Ishikawa (cell line): ENCODE measurements at regions not wholly inside any gene's neighbourhood (a gene's known extent, or its start where the extent isn't known, plus 50 kb on each side); places are given as distances from the start of the nearest gene placed in this dataset.

Experiments
- CEBPB ChIP-seq: IDR thresholded peaks from 2 replicates; pipeline ENCODE4 v1.6.1; 2012
- CREB1 ChIP-seq: IDR thresholded peaks from 2 replicates; pipeline ENCODE4 v1.6.1; 2012; ENCODE audit warnings: low read depth
- EGR1 ChIP-seq: IDR thresholded peaks from 2 replicates; pipeline ENCODE4 v1.6.1; 2012
- EP300 ChIP-seq: IDR thresholded peaks from 2 replicates; pipeline ENCODE4 v1.6.1; 2012; ENCODE audit warnings: borderline replicate concordance
- FOXM1 ChIP-seq: IDR thresholded peaks from 2 replicates; pipeline ENCODE4 v1.6.1; 2012; ENCODE audit warnings: low read depth, borderline replicate concordance
- NFIC ChIP-seq: IDR thresholded peaks from 2 replicates; pipeline ENCODE4 v1.6.1; 2012
- RAD21 ChIP-seq: IDR thresholded peaks from 2 replicates; pipeline ENCODE4 v1.6.1; 2012; ENCODE audit warnings: low read depth
- TAF1 ChIP-seq: IDR thresholded peaks from 2 replicates; pipeline ENCODE4 v1.6.1; 2012; ENCODE audit warnings: low read depth, mild to moderate bottlenecking
- TCF12 ChIP-seq: IDR thresholded peaks from 2 replicates; pipeline ENCODE4 v1.6.1; 2012; ENCODE audit warnings: low read depth
- TEAD4 ChIP-seq: IDR thresholded peaks from 2 replicates; pipeline ENCODE4 v1.6.1; 2012
- YY1 ChIP-seq: IDR thresholded peaks from 2 replicates; pipeline ENCODE4 v1.6.1; 2012; ENCODE audit warnings: low read depth
- ZBTB7A ChIP-seq: IDR thresholded peaks from 2 replicates; pipeline ENCODE4 v1.6.1; 2012; ENCODE audit warnings: low read depth
- TF ChIP-seq, protein P1 (sequence below): IDR thresholded peaks from 2 replicates; pipeline ENCODE4 v1.6.1; 2012
- TF ChIP-seq, protein P2 (sequence below): IDR thresholded peaks from 2 replicates; pipeline ENCODE4 v1.6.1; 2012; ENCODE audit warnings: low read depth, mild to moderate bottlenecking
- TF ChIP-seq, protein P3 (sequence below): IDR thresholded peaks from 2 replicates; pipeline ENCODE4 v1.6.1; 2012

DNA sequence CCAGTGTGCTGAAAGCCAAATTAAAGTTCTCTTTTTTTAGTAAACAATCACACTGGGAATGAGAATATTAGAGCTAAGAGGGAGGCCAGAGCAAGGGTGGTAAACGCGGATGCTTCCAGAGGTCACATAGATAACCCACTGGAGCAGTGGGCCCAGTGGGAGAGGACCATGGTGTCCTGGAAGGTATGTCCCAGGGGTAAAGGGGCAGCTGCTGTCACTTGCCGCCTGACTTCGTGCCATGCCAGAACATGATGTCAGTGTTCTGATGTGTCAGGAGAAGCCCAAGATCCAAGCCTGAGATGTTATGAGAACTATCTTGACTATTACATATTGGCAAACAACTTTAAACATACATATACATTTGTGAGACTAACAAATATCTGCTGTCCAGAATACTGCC is 211.9 kb upstream of the IL12A start:
- no peak for TF ChIP-seq YY1
- no peak for TF ChIP-seq EGR1
- no peak for TF ChIP-seq EP300
- no peak for TF ChIP-seq TAF1
- no peak for TF ChIP-seq TCF12
- TF ChIP-seq, protein P1, sequence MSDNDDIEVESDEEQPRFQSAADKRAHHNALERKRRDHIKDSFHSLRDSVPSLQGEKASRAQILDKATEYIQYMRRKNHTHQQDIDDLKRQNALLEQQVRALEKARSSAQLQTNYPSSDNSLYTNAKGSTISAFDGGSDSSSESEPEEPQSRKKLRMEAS = no peak
- TF ChIP-seq, protein P2, sequence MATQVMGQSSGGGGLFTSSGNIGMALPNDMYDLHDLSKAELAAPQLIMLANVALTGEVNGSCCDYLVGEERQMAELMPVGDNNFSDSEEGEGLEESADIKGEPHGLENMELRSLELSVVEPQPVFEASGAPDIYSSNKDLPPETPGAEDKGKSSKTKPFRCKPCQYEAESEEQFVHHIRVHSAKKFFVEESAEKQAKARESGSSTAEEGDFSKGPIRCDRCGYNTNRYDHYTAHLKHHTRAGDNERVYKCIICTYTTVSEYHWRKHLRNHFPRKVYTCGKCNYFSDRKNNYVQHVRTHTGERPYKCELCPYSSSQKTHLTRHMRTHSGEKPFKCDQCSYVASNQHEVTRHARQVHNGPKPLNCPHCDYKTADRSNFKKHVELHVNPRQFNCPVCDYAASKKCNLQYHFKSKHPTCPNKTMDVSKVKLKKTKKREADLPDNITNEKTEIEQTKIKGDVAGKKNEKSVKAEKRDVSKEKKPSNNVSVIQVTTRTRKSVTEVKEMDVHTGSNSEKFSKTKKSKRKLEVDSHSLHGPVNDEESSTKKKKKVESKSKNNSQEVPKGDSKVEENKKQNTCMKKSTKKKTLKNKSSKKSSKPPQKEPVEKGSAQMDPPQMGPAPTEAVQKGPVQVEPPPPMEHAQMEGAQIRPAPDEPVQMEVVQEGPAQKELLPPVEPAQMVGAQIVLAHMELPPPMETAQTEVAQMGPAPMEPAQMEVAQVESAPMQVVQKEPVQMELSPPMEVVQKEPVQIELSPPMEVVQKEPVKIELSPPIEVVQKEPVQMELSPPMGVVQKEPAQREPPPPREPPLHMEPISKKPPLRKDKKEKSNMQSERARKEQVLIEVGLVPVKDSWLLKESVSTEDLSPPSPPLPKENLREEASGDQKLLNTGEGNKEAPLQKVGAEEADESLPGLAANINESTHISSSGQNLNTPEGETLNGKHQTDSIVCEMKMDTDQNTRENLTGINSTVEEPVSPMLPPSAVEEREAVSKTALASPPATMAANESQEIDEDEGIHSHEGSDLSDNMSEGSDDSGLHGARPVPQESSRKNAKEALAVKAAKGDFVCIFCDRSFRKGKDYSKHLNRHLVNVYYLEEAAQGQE = no peak
- no peak for TF ChIP-seq CREB1
- TF ChIP-seq TEAD4 = no peak
- no peak for TF ChIP-seq FOXM1
- TF ChIP-seq ZBTB7A = no peak
- no peak for TF ChIP-seq CEBPB
- TF ChIP-seq RAD21 = no peak
- TF ChIP-seq NFIC = no peak
- TF ChIP-seq, protein P3, sequence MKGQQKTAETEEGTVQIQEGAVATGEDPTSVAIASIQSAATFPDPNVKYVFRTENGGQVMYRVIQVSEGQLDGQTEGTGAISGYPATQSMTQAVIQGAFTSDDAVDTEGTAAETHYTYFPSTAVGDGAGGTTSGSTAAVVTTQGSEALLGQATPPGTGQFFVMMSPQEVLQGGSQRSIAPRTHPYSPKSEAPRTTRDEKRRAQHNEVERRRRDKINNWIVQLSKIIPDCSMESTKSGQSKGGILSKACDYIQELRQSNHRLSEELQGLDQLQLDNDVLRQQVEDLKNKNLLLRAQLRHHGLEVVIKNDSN = no peak

DNA sequence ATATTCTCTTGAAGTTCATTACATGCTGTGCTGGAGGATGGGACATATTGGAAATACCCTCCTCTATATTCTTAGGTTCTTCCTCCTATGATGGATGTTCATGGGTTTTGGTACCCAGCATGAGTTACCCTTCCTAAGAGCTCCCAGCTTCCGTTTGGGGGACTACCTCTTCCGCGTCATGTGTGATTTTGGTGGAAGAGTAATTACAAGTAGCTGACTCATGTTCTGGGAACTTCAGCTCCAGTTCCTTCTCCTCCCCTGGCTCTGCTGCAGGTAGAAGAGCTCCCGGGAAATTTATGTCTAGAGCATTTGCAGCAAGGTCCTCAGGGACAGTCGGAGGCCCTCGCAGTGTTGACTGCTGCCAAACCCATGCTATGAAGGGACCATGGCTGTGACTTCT is 208.8 kb upstream of the IL12A start:
- TF ChIP-seq, protein P1 = no peak
- TF ChIP-seq, protein P2 = no peak

DNA sequence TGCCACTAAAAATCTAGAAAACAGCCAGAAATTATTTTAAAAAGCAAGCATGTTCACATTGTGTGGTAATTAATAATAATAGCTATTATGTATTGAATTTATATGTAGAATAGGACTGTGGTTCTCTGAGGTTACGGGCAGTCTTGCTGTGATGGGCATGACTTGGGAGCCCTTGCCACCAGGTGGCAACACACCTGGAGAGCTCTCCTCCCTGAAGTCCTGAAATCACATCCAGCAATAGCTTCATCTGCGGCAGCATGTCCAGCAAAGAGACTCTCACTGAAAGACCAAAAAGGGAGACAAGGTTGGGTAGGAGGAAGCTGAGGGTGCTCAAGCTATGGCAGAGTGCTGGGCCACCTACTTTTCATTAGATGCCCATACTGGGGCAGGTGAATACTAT is 206.8 kb upstream of the IL12A start:
- TF ChIP-seq, protein P2 = peak; percentile 33; the same call in 1 of the 2 replicates
- no peak for TF ChIP-seq RAD21

DNA sequence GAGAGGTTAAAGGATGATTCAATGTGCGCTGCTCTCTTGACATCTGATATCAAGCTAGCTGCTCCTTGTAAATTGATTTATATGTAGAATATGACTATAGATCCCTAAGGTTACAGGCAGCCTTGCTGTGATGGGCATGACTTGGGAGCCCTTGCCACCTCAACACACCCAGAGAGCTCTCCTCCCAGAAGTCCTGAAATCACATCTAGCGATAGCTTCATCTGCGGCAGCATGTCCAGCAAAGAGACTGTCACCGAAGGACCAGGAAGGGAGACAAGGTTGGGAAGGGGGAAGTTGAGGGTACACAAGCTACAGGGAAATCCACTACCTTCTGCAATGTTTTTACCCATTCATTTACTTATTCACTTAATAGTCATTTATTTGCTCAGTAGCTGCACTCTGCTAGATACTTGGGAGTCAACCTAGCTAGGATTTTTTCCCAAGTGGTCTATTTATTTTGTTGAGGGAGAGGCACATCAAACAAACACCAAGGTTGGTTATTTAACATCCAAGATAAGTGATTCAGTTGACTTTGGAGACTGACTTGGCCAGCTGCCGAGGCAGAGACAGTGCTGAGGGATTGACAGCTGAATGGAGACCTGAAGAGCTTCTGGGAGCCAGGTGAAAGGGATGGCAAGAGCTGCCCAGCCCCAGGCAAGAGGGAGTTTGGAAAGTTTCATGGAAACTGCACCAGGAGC is 205.8 kb upstream of the IL12A start:
- TF ChIP-seq TAF1 (no peak), TCF12 (no peak), ZBTB7A (no peak), CREB1 (no peak), CEBPB (no peak), EGR1 (no peak), EP300 (no peak), YY1 (no peak), RAD21 (no peak), NFIC (no peak), TEAD4 (no peak)
- TF ChIP-seq, protein P3 = no peak
